NCI-H2171 (cell line): ENCODE measurements at regions not wholly inside any gene's neighbourhood (a gene's known extent, or its start where the extent isn't known, plus 50 kb on each side); places are given as distances from the start of the nearest gene placed in this dataset.

Experiments used
- DNase-seq: peaks from one replicate; lab custom pipeline; 2025; lab: John Stamatoyannopoulos, UW

DNA sequence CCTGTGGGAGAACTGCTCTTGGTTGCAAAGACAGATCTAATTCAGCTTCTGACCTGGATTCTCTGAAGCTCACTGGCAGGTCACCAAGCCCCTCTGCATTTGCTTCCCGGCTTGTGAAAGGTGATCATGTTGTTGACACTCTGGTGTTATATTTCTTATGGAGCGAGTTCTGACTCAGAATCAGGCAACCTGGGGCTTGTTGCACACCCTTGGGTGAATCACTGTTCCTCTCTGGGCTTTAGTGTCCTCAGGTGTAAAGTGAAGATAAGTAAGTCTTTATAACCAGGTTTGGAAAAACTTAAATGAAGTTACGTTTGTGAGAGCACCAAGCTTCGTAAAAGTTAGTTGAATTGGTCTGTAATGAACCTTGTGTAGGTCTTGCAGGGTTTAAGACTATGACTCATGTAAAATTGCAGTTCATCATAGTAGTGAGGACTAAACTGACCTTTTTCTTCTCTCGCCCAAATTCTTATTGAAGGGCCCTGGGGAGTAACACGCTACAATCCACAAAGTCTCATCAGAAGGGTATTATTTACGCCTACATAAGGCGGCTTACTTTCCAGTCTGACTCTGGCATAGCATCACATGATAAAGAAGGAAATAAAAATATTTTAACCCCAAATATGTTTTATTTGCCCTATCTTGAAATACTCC lies 218.6 kb downstream of the TMEM38B start:
- peak; percentile 45 for DNase-seq

DNA sequence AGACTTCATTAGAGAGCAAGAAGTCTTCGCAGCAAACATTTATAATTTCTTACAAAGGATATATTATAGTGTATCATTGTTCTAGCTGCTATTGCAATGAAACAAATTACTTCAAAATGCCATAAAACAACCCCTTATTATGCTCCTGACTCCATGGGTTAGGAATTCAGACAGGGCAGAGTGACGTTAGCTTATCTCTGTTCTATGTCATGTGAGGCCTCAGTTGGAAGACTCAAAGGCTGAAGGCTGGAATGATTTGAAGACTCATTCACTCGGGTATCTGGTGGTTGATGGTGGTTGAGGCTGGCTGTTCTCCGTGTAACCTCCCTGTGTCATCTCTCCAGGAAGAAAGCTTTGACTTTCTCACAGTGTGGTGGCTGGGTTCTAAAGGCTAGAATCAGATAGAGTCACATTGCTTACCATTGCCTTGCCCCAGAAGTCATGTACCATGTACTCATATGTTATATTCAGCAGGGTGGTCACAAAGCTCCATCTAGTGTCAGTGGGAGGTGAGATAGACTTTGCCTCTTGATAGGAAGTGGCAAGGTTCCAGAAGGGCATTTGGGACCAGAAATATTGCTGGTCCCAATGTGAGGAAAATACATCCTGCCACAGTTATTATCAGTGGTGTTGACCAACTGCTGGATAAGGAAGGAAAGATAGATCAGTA lies 226.9 kb downstream of the TMEM38B start:
- no peak for DNase-seq

DNA sequence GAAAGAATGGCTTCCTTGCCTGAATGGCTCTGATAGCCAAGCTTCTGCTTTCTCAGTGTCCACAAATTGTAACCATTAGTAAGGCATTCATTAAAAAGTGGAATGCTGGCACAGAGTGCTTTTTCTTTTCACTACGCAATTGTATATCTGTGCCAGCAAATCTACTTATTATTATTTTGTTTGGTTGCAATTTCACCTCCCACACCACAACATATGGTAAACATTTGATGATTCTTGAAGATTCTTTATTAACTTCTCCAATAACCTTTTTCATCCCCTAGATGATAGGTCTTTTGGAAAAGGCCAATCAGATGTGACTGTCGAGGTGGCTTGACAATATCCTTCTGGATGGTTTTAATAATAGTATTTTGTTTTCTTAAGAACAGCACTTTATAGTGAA lies 234.1 kb downstream of the TMEM38B start:
- DNase-seq, result no peak

DNA sequence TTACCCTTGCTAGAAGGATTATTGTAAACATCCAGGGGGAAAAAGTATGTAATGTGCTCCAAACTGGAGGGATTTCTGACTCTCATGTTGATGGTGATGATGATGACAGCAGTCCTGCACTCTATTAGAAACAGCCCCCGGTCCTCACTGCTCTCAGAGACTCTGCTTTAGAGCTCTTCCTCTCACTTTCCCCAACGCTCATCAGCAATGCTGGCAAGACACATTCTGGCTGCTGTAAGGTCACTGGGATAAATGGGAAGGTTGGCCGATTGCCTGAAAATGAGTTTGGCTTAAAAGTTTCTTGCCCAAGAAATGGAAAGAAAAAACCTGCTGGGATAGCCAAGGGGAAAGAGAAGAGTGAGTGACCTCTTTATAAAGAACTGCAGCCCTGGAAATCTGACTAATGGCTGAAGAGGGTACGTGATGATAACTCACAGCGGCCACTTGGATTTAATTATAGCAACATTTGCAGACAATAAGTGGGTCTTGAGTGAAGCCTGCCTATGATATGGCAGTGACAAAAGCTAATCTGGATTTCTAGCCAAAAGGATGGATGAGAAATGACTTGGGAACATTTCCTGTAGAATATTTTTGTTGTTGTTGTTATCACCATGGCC lies 235.8 kb downstream of the TMEM38B start:
- no peak for DNase-seq

DNA sequence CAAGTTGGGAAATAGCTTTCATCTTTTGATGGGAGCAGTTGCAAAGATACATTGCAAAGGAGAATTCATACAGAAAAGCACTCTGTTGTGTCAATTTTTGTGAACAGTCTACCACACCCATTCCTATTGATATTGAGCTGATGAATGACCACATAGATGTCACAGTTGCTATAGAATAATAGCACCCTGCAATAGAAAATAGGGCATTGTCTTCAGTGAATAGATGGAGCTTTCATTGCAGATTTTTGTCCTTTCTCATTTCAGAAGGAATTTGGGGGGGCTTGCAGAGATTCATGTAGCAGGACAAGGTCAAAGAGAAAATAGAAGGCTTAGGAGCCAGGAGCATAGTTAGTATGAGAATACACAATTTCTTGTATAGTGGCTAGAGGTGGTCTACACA lies 237.9 kb downstream of the TMEM38B start:
- no peak for DNase-seq

DNA sequence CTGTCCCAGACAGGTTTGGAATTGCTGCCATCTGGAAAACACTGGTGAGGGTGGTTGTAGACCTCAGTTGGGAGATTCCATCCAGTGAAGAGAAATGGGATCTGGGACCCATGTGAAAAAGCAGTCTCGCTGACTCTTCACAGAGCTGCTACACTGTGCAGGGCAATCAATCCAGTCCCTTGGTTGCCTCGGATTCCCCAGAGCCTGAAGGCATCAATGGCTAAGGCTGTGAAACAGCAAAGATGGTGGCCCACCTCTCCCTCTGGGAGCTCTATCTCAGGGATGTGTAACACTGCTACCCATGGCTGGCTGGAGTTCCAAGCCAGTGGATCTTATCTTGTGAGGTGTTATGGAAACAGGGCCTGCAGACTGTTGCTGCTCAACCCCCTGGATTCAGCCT lies 256.1 kb downstream of the TMEM38B start:
- no peak for DNase-seq

DNA sequence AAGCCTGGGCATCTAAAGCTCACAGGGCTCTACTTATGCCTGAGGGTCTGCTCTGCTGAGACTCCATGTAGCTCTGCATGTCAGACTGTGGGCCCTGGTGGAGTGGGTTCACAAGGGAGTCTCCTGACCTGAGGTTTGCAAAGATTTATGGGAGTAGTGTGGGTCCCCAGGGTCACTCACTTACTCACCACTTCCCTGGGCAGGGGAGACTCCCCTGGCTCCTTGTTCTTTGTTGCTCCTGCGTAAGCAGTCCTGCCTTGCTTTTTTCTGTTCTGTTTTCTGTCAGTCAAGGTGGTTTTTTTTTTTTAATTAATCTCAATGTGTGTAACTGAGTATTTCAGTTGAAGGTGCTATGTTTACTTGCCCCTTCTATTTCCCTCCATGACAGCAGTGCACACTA lies 256.6 kb downstream of the TMEM38B start:
- DNase-seq, result no peak

DNA sequence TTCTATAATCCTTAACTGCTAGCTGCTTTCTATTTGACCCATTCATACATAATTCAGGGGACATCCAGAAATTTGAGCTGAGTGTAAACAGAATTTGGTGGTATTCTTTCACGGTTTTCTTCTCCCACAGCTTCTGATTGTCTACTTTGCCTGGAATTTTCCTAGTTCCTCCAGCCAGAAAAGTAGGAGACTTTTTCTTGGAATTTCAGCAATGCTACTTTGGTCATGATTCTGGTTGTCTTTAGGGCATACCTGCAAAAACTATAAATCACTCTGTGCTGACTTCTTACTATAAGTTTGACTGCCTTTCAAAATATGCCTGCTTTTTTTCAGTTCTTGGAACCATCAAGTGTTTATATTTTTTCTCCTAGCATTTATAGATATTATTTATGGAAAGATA lies 260.2 kb downstream of the TMEM38B start:
- DNase-seq, result no peak

DNA sequence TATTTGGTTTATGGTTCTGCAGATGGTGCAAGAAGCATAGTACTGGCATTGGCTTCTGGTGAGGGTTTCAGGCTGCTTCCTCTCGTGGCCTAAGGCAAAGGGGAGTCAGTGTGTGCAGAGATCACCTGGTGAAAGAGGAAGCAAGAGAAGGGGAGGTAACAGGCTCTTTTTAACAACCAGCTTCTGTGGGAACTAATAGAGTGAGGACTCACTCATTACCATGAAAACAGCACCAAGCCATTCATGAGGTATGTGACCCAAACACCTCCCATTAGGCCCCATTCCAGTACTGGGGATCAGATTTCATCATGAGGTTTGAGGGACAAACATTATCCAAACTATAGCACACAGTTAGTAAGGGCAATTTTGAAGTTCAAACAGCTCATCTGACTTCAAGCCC lies 263.5 kb downstream of the TMEM38B start:
- no peak for DNase-seq

DNA sequence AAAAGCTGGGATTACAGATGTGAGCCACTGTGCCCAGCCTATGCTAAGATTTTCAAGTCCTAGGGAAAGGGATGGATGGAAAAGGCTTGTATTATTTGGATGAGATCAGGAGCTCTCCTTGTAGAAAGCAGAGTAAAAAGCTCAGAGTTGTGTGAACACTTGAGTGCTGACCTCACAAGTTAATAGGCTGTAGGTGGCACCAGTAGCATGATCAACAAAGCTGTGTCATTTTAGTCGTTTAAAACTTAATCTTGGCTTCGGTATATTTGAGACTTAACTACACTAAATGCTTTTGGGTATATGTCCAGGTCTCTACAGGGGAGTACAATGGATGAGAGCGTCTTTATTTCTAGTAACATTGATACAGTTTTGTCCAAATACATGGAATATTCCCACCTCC lies 264.2 kb downstream of the TMEM38B start:
- DNase-seq, result no peak

DNA sequence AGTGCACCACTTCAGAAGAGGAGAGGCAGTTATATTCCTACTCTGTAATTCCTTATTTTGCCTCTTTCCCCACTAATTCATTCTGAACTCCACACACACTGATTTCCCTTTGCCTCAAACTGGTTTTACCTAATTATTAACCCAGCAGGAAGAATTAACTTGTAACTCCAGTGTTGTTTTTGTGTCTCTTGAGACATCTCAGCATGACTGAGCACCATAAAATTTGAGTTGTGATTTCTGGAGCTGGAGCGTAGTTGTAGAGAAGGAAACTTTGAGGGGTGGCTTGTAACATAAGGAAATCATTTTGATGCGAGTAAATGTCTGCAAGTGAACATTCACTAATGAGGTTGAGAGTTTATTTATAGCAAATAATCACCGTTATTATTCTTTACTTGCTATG lies 265.2 kb downstream of the TMEM38B start:
- DNase-seq, result no peak

DNA sequence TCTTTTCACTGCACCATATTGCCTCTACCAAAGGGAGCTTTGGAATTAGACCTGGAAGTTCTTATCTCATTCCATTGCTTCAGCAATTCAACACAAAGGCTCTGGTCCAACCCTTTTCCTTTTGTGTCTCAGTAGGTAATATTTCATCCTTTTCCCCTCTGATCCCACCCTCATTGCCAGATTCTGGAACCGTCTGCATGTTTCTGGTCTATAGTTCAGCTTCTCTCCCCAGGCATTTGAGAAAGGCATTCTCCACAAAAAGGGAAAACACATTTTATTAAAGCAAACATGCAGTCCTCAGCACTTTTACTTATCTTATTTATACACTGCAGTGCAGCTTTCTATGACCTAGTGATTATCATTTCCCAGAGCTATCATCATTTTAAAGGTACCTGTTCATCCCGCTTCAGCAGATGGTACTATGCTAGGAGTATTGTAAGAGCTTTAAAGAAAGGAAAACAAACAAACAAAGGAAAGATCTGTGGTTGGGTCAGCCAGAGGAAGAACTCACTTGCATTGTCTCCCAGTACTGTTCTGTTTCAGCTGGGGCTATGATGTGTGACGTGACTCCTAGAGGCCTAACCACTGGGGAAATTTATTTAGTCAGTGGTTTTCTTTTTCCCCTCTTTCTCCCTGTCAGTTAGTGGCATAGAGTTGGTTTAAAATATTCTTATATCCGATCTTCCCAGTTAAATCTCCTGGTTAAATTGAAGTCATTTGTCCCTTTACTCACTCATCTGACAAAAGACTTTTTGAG lies 269.2 kb downstream of the TMEM38B start:
- no peak for DNase-seq

DNA sequence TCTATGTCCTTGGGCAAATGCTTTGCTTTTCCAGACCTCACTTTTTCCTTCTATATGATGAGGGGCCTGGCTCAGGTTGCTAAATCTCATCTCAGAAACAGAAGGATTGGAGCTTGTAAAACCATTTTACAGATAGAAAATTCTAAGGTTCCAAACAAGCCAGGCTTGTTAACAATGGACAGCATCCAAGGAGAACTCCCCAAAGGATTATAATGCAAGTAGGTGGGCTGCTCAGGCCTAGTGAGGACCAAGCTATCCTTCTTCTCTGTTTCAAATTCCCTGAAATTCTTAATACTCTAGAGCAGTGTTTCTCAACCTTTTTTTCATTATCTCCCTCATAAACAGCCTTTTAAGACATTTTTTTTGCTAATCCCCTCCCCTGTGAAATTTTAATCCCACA lies 269.8 kb downstream of the TMEM38B start:
- DNase-seq, result no peak

DNA sequence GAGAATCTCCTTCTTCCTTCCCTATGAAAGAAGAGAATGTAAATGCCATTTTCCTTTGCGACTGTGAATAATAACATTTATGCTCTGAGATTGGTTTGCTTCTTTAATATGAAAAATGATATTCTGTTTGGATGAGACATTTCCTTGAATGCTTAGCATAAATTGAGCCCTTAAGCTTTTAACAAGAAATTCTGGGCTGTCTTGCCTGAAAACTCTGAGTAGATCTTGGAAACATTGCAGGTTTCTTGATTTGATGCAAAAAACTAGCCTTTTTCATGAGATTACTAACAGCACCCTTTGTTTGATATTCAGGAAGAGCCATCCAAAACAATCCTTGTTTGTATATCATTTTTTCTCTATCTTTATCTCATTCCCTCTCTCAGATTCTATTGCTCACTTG lies 272.5 kb downstream of the TMEM38B start:
- DNase-seq, result no peak

DNA sequence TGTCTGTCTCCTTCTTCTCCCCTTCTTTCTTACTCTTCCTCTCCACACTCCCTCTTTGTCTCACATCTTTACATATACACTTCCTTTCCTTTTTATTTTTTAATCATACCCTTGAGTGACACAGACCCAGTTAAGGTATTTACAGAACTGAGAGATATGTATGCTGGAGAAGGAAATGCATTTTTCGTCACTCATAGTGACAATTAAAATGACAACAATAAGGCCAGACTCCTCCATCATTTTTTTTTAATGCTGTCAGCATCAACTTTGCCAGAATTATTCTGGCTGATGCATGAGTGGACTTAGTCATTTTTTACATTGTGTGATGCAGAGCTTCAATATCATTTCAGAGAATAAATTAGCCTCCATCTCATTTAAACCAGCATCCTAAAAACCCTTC lies 272.9 kb downstream of the TMEM38B start:
- no peak for DNase-seq

DNA sequence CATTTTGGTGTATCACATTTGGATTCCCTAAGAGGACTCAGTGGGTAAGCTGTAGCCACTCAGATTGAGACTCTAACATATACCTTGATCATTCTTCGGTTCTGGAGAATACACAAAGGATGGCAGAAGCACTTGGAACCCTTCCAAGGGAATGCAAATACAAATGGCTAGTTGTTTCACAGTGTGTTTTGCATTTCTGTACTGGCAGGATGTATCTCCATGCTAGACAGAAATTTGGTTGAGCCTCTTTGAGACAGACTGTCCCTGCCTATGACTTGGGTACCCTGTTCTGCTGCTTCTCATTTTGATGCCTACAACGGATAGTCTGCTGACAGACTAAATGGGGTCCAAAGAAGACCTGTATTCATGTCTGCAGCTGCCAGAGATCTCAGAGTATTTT lies 273.5 kb downstream of the TMEM38B start:
- DNase-seq, result no peak

DNA sequence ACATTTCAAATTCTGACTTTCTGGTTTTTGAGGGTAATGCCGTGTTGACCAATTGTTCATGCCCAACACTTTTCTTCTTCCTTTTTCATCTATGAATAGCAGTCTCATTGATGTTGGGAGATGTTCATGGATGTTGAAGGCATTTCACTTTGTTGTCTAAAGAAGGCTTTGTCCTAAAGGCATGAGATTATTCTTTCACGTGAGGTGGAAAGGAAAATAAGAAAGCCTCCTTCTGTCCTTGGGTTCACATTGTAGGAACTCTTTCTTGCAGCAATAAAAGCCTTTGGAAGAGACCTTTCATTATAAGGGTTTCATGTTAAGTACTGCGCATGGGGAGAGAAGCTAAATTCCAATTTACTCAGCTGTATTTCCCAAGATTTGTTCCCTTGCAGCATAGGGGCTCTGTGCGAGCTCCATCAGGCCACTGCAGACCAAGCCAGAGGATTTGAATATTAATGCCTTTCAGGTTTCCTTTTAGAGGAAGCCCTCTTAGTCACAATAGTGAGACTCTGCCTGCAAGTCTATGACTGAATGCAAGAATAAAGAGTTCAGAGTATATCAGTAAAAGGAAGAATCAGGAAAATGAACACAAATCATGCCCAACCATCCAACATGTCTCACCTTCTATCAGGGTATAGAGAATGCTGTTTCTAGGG lies 274.6 kb downstream of the TMEM38B start:
- no peak for DNase-seq

DNA sequence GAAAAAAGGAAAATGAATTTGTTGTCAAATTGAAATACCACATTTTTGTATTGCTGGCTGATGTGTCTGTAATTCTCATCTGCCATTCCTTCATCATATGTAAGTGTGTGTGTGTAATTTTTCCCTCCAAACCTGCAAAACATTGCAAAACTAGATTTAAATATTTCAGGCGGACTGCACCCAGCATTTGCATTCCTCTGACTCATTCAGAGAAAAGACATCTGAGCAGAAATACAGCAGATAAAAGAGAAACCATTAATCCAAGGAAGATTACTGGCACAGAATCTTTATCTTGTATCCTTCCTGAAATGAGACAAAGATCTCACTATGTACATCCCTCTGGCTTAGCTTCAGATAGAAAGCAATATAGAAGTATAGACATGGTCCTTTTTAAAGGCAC lies 275.3 kb downstream of the TMEM38B start:
- DNase-seq, result no peak

DNA sequence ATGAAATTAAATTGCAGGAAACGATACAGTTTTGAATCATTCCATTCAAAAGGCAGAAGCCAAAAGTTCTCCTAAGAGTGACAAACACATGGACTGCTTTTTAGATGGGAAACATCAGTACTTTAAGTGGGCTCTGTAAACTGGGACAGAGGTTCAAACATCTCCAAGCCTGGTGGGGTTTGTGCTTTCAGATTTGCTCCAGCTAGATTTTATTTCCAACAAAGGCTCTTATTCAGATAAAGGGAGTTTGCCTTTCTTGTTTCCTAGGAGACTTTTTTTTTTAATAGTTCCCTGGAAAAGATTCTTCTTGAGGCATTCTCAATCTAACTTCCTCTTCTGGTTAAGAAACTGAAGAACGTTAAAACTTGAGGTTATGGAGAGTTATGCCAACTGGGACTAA lies 277.6 kb downstream of the TMEM38B start:
- DNase-seq, result no peak

DNA sequence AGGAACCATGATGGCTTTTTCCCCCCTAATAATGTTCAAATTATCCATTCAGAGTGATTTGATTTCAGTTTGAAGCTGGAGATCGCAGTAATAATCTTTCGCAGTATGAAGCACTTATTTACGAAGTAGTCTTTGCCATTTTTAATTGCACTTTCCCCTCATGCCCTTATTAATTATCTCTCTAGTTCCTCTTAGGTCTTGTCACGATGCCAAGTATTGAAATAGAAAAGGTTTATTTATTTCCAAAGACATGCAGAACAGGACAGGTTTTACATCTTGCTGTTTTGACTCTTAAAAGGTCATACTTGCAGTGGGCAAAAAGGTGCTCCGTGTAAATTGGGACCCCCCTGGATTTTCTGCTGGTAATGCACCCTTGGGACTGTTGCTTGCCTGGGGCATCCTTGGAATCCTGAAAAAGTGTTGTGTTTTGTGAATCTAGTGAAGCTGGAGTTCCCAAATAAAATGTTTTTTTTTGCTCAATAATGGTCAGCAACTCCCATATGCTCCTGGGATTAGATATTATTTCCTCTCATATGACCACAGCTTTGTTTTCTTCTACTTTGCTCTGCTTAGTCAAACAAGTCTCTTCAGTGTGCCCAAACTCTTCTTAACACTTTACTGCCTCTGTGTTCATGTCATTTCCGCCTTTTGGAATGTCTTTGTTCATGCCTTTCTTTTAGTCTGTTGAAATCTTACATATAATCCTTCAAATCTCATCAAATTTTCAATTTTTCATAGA lies 278.3 kb downstream of the TMEM38B start:
- DNase-seq, result no peak

DNA sequence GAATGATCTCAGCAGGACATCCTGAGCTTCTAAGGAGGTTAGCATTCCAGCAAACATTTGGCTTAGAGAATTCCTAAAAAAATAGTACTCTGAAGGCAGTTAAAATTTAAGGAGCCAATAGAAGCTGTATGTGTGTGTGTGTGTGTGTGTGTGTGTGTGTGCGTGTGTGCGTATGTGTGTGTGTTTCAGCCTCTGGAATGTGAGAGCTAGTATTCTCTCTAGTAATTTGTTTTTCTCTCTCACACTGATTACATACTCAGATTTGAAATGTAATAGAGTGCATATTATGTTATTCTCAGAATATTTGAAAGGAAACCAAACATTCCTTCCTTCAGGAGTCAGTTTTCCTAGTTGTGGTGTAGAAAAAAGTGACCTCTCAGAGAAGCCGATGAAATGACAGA lies 279.6 kb downstream of the TMEM38B start:
- DNase-seq, result no peak
